ENCODE measurements at regions not wholly inside any gene's neighbourhood (a gene's known extent, or its start where the extent isn't known, plus 50 kb on each side); places are given as distances from the start of the nearest gene placed in this dataset.

DNA sequence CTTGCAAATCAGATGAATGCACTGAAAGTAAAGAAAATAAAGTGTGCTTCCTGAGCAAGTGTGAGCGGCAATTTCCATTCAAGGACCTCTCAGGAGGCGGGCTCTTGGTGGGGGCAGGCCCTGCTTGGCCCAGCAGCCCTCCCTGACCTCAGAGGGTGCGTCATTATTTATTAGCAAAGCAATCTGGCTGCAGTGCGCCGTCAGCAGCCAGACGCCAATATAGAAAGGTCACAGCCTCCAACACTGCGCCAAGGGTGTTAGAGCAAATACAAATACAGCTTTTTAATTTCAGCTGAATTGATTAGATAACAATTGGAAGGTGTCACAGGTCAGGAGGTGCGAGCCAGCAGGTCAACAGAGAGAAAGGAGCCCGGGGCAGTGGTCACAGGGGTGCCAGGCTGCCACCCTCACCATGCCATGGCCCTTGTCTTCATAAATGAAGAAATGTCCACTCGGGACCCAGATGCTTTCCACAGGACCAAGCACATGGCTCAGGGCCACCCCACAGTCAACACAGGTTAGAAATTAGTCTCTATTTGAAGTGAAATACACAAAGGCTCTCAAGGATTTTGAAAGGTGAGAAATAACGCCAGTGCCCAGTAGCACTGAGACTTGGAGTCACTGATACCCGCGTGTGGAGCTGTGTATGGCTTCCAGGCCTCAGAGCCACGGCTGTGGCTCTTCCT is 309.8 kb downstream of the IRX2 start:
- no peaks in the 10 kb centered on the region; the same call in 1 of the 2 replicates for H3K27me3 ChIP-seq (ENCODE audit: low read length)
- H2AFZ ChIP-seq (ENCODE audit: low read depth, low read length, severe bottlenecking): no peak overlapping the region
- no peaks in the 10 kb centered on the region for H3K9me2 ChIP-seq (replicated peaks; ENCODE audit: insufficient read depth, low read length)
- no peaks in the 10 kb centered on the region for H4K20me1 ChIP-seq (ENCODE audit: low read depth, low read length)
- no peak for TF ChIP-seq EZH2phosphoT487 (conservative IDR thresholded peaks at IDR 0.05; ENCODE audit: low read length)
- TF ChIP-seq CTCF (IDR thresholded peaks at IDR 0.05; ENCODE audit: insufficient read depth, low read length, poor library complexity, severe bottlenecking): no peak
- H3K9me3 ChIP-seq (ENCODE audit: insufficient read depth, low read length): no peaks in the 10 kb centered on the region
- H3K4me3 ChIP-seq (ENCODE audit: insufficient read depth, low read length, poor library complexity, severe bottlenecking): no peak overlapping the region
- no peak overlapping the region for H3K27ac ChIP-seq (ENCODE audit: low read depth, low read length)
- H3K4me2 ChIP-seq (ENCODE audit: low read depth, low read length, poor library complexity, severe bottlenecking): no peak overlapping the region
- no peaks in the 10 kb centered on the region for H3F3A ChIP-seq (ENCODE audit: insufficient read depth)
- H3K9ac ChIP-seq (ENCODE audit: low read length): no peak overlapping the region
- no peaks in the 10 kb centered on the region for H3K79me2 ChIP-seq (ENCODE audit: insufficient read depth, low read length)
- no peaks in the 10 kb centered on the region for H3K36me3 ChIP-seq (ENCODE audit: low read length)

DNA sequence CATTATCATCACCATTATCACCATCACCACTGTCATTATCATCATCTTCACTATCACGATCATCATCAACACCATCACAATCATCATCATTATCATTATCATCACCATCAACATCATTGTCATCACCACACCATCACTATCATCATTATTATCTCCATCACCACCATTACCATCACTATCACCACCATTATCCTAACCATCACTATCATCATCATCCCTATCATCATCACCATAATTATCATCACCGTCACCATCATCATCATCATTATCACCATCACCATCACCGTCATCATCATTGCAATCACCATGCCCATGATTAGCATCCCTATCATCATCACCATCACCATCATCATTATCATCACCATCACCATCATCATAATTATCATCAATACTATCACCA is 311.9 kb downstream of the IRX2 start:
- Histone ChIP-seq H3K36me3 (ENCODE audit: low read length) (no peaks in the 10 kb centered on the region), H3K9me2 (replicated peaks; ENCODE audit: insufficient read depth, low read length) (no peaks in the 10 kb centered on the region), H3K9me3 (ENCODE audit: insufficient read depth, low read length) (no peaks in the 10 kb centered on the region), H3K27ac (ENCODE audit: low read depth, low read length) (no peak overlapping the region), H2AFZ (ENCODE audit: low read depth, low read length, severe bottlenecking) (no peak overlapping the region), H3F3A (ENCODE audit: insufficient read depth) (no peaks in the 10 kb centered on the region), H3K4me2 (ENCODE audit: low read depth, low read length, poor library complexity, severe bottlenecking) (no peak overlapping the region), H4K20me1 (ENCODE audit: low read depth, low read length) (no peaks in the 10 kb centered on the region), H3K79me2 (ENCODE audit: insufficient read depth, low read length) (no peaks in the 10 kb centered on the region), H3K9ac (ENCODE audit: low read length) (no peak overlapping the region), H3K27me3 (ENCODE audit: low read length) (no peaks in the 10 kb centered on the region; the same call in 1 of the 2 replicates), H3K4me3 (ENCODE audit: insufficient read depth, low read length, poor library complexity, severe bottlenecking) (no peak overlapping the region)
- TF ChIP-seq CTCF (IDR thresholded peaks at IDR 0.05; ENCODE audit: insufficient read depth, low read length, poor library complexity, severe bottlenecking) (no peak), EZH2phosphoT487 (conservative IDR thresholded peaks at IDR 0.05; ENCODE audit: low read length) (no peak)

GRCh38 chr5:2433086-2433485 is 318.4 kb downstream of the IRX2 start:
- Histone ChIP-seq H2AFZ (ENCODE audit: low read depth, low read length, severe bottlenecking) (no peak overlapping the region), H3K9me2 (replicated peaks; ENCODE audit: insufficient read depth, low read length) (no peaks in the 10 kb centered on the region), H4K20me1 (ENCODE audit: low read depth, low read length) (no peaks in the 10 kb centered on the region), H3K27ac (ENCODE audit: low read depth, low read length) (no peak overlapping the region), H3K4me3 (ENCODE audit: insufficient read depth, low read length, poor library complexity, severe bottlenecking) (no peak overlapping the region), H3K9ac (ENCODE audit: low read length) (no peak overlapping the region), H3F3A (ENCODE audit: insufficient read depth) (no peaks in the 10 kb centered on the region), H3K4me2 (ENCODE audit: low read depth, low read length, poor library complexity, severe bottlenecking) (no peak overlapping the region), H3K27me3 (ENCODE audit: low read length) (no peaks in the 10 kb centered on the region), H3K79me2 (ENCODE audit: insufficient read depth, low read length) (no peaks in the 10 kb centered on the region), H3K9me3 (ENCODE audit: insufficient read depth, low read length) (peaks cover 6% of the 10 kb centered on the region; the same call in 1 of the 2 replicates), H3K36me3 (ENCODE audit: low read length) (no peaks in the 10 kb centered on the region)
- TF ChIP-seq EZH2phosphoT487 (conservative IDR thresholded peaks at IDR 0.05; ENCODE audit: low read length): no peak
- no peak for TF ChIP-seq CTCF (IDR thresholded peaks at IDR 0.05; ENCODE audit: insufficient read depth, low read length, poor library complexity, severe bottlenecking)
